ENCODE measurements at regions not wholly inside any gene's neighbourhood (a gene's known extent, or its start where the extent isn't known, plus 50 kb on each side); places are given as distances from the start of the nearest gene placed in this dataset.

DNA sequence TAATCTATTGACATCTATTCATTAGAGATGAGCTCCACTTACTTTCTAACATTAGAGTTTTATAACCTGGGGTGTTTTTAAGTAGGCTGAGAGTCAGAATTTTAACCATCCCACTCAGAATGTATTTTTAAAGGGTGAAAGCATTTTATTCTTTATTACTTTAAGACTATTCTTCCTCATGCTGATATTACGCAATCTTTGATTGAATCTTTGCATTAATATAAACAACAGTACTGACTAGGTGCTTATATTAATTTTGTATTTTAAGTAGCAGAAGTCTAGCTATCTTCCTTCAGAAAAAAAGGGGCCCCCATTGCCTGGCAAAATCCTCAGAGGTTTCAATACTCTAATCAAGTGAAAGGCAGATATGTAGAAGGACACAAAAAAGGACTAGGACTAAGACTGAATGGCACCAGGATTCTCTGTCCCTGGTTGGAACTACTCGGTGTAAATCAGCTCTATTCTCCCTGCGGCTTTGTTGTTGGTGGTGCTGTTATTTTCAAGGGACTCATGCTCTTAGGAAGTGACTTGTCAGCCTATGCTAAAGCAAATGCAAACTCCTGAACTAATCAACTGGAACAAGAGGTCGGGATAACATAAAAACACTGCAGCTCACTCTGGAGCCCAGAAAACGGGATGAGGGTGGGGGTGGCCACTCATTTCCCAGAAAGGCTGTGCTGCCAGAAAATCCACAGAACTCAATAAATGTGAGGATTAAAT, 1324.4 kb downstream of the GRIK2 start:
- H3K27me3 ChIP-seq, result no peaks in the 10 kb centered on the region
- H3K27ac ChIP-seq, result no peak overlapping the region
- no peak overlapping the region for H3K4me3 ChIP-seq
- intact Hi-C loops (cut with DNase I), result no loop called here
- WGBS, 4 donors, result 36 to 47% (median 41%) methylated on average over 5 of the region's 5 CpGs
- no peak for TF ChIP-seq POLR2A (IDR thresholded peaks at IDR 0.05)
- TF ChIP-seq, protein P1, sequence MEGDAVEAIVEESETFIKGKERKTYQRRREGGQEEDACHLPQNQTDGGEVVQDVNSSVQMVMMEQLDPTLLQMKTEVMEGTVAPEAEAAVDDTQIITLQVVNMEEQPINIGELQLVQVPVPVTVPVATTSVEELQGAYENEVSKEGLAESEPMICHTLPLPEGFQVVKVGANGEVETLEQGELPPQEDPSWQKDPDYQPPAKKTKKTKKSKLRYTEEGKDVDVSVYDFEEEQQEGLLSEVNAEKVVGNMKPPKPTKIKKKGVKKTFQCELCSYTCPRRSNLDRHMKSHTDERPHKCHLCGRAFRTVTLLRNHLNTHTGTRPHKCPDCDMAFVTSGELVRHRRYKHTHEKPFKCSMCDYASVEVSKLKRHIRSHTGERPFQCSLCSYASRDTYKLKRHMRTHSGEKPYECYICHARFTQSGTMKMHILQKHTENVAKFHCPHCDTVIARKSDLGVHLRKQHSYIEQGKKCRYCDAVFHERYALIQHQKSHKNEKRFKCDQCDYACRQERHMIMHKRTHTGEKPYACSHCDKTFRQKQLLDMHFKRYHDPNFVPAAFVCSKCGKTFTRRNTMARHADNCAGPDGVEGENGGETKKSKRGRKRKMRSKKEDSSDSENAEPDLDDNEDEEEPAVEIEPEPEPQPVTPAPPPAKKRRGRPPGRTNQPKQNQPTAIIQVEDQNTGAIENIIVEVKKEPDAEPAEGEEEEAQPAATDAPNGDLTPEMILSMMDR (IDR thresholded peaks at IDR 0.05), result no peak
- no peaks in the 10 kb centered on the region for H3K9me3 ChIP-seq (replicated peaks in 1 of 3)
- no peaks in the 10 kb centered on the region for H3K36me3 ChIP-seq (replicated peaks in 1 of 2)
- H3K4me1 ChIP-seq (replicated peaks in 1 of 2), result no peaks in the 10 kb centered on the region
- DNase-seq, result no peak

DNA sequence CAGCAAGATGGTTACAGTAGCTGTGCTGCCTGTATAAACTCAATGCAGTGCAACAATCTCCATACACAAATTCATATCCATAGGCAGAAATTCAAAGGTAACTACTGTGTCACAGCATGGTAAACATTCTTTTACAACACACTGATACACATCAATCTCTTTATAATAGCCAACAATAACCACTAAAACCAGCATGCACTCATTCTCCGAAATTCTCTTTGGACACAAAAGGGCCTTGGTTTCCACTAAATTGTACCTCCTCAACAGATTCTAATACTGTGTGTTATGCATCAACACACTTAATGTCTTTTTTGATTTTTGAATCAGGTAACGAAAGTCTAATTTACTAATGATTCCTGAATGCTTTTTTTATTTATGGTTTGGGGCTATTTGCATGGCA, 1323.7 kb downstream of the GRIK2 start:
- no peak for DNase-seq
- H3K27ac ChIP-seq, result no peak overlapping the region
- H3K9me3 ChIP-seq (replicated peaks in 1 of 3), result no peaks in the 10 kb centered on the region
- intact Hi-C loops (cut with DNase I), result no loop called here
- TF ChIP-seq POLR2A (IDR thresholded peaks at IDR 0.05), result no peak
- TF ChIP-seq, protein P1 (IDR thresholded peaks at IDR 0.05), result no peak
- no peaks in the 10 kb centered on the region for H3K4me1 ChIP-seq (replicated peaks in 1 of 2)
- no peaks in the 10 kb centered on the region for H3K27me3 ChIP-seq
- 65 to 83% (median 77%) methylated on average over 2 of the region's 2 CpGs for WGBS, 4 donors
- no peaks in the 10 kb centered on the region for H3K36me3 ChIP-seq (replicated peaks in 1 of 2)
- H3K4me3 ChIP-seq, result no peak overlapping the region

DNA sequence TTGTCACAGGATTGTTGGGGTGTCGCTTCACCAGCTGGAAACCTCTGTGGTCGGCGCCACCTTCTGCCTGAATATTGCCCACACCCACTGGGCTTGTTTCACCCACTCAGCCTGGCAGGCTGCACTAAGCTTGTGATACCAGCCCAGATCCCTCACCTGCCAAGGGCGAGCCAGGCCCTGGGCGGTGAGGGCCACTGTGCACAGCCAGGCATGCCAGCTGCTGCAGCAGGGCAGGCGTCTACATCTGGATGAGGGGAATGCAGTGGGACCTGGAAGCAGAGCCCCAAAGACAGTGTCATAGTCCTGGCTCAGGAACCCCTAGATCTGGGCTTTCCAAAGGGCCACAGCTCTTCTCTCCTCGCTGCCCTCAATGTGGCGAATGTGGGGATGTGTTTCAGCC, 1307.5 kb downstream of the GRIK2 start:
- Histone ChIP-seq H3K4me1 (replicated peaks in 1 of 2) (no peaks in the 10 kb centered on the region), H3K27me3 (no peaks in the 10 kb centered on the region), H3K9me3 (replicated peaks in 1 of 3) (no peaks in the 10 kb centered on the region), H3K4me3 (no peak overlapping the region), H3K36me3 (replicated peaks in 1 of 2) (no peaks in the 10 kb centered on the region), H3K27ac (no peak overlapping the region)
- DNase-seq, result no peak
- intact Hi-C loops (cut with DNase I), result no loop called here
- WGBS, 4 donors, result 85 to 94% (median 89%) methylated on average over 7 to 8 of the region's 8 CpGs
- TF ChIP-seq, protein P1 (IDR thresholded peaks at IDR 0.05), result no peak
- no peak for TF ChIP-seq POLR2A (IDR thresholded peaks at IDR 0.05)

DNA sequence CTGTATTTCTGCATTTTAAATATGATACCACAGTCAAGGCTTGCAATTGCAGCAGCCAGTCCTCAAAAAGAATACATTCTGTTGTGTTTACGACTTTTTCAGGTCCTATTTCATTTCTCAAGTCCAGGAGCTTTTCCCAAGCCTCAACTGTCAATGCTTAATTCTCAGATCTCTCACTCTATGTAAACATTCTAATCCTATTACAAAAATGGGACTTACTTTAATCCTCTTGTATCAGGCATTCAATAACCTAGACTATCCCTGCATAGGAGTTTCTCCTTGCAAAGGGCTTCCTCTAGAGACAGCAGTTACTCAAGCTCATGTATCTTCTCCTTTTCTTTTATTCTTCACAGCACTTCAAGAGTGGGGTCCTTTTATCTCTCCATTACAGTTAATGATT, 1293.0 kb downstream of the GRIK2 start:
- no peak overlapping the region for H3K4me3 ChIP-seq
- TF ChIP-seq, protein P1 (IDR thresholded peaks at IDR 0.05), result no peak
- no peak for TF ChIP-seq POLR2A (IDR thresholded peaks at IDR 0.05)
- intact Hi-C loops (cut with DNase I), result no loop called here

More for the DNA sequence above, 1293.0 kb downstream of the GRIK2 start:
- WGBS, 4 donors, result 37 to 49% (median 40%) methylated on average over 1 of the region's 1 CpG
- Histone ChIP-seq H3K4me1 (replicated peaks in 1 of 2) (no peaks in the 10 kb centered on the region), H3K27ac (no peak overlapping the region), H3K27me3 (no peaks in the 10 kb centered on the region), H3K9me3 (replicated peaks in 1 of 3) (no peaks in the 10 kb centered on the region), H3K36me3 (replicated peaks in 1 of 2) (no peaks in the 10 kb centered on the region)
- no peak for DNase-seq
